IPS-NIHi7 (cell line): ENCODE measurements at regions not wholly inside any gene's neighbourhood (a gene's known extent, or its start where the extent isn't known, plus 50 kb on each side); places are given as distances from the start of the nearest gene placed in this dataset.
"Not testable (repeated sequence)": the region's sequence is repeated elsewhere in the genome, so short reads cannot be mapped to it uniquely, and the experiment has no call there.

Experiments used
- DNase-seq: peaks from one replicate; pipeline ENCODE4 v3.0.0; 2012; ENCODE audit warnings: mixed read lengths; ENCODE audit errors: extremely low spot score

DNA sequence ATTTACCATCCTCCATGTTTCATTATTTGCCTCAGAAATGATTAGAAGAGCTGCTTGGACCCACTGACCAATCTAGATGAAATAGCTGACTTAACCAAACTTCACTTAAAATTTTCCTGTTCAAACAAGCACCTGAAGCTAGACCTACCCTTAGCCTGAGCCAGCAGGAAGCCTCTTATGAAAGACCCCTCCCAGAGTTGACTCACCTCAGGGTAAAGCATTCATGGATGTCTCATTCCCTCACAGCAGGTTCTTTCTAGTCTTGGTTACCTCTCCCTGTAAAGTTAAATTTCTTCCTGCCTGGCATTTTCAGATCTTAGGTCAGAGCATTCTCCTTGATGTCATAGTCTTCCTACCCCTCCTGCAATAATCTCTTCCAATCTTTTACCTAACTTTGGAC, 1209.8 kb downstream of the FLRT2 start:
- DNase-seq = peak; percentile 30

DNA sequence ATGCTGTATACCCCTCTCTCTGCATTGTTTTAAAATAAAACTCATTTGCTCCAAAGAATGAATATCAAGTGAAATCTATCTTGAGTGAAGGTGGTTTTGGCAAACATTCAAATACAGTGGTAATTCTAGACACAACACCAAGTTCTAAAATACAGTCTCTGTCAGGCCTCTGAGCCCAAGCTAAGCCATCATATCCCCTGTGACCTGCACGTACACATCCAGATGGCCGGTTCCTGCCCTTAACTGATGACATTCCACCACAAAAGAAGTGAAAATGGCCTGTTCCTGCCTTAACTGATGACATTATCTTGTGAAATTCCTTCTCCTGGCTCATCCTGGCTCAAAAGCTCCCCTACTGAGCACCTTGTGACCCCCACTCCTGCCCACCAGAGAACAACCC, 1201.5 kb downstream of the FLRT2 start:
- not testable (repeated sequence) for DNase-seq

GRCh38 chr14:86723254-86723624, 1193.3 kb downstream of the FLRT2 start:
- no peak for DNase-seq

GRCh38 chr14:86722612-86723253, 1192.8 kb downstream of the FLRT2 start:
- no peak for DNase-seq

- DNase-seq = no peak
Observed at GRCh38 chr14:86714575-86714974, 1184.6 kb downstream of the FLRT2 start.

DNA sequence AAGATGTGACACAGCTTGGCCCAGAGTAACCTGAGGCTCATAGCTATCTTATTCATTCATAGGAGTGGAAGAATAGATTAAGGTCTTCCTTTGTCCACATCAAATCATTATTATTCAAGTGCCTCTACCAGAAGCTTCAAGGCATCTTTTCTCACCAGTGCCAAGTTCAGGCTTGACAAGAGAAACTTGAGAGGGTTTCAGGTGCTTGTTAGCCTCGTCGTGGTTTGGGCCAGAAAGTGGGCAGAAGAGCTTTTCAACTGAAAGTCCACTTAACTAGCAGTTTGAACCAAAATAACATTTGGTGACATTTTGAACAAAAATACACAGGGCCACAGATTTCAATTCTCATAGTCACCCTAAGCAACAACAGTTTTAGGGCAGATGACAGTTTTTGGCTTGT, 1184.2 kb downstream of the FLRT2 start:
- no peak for DNase-seq

DNA sequence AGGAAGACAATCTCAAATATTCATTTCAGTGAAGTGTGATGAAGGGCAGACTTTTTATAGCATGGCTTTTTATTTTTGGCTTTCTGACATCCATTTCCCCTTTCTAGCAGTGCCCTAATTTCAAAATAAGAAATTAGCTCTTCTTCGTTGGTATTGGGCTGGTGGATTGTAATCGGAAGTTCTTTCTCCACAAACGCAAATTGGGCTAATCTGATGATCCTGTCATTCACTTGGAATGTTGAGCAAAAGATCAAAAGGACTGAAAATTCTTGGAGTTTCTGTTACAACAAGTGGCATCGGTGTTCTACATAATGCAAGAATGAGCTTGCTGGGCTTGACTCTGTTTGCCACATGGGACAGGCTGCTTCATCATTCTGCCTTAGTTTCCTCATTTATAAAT, 1182.8 kb downstream of the FLRT2 start:
- DNase-seq = peak; percentile 12

- DNase-seq = no peak
Observed at GRCh38 chr14:86712176-86712575, 1182.2 kb downstream of the FLRT2 start.

GRCh38 chr14:86708846-86709339, 1178.9 kb downstream of the FLRT2 start:
- no peak for DNase-seq

DNA sequence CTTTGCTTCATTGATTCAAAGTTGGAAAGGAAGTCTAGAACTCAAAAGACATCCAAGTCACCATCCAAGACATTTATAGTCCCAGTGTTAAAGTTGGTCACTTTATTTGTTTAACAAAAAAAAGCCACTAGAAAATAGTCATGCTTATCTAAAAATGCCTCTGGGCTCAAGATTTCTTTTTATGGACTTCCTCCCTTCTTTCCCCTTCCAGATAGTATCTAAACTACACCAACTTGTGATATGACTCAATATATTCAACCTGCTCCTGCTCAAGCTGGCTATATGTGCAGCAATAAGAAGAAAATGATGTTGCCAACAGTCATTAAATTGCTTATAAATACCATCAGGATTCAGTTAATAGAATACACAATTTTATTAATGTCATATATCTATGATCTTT, 1177.1 kb downstream of the FLRT2 start:
- DNase-seq = no peak

- no peak for DNase-seq
Observed at GRCh38 chr14:86683561-86683960, 1153.6 kb downstream of the FLRT2 start.

- peak; percentile 46 for DNase-seq
Observed at GRCh38 chr14:86675059-86675458, 1145.1 kb downstream of the FLRT2 start.

DNA sequence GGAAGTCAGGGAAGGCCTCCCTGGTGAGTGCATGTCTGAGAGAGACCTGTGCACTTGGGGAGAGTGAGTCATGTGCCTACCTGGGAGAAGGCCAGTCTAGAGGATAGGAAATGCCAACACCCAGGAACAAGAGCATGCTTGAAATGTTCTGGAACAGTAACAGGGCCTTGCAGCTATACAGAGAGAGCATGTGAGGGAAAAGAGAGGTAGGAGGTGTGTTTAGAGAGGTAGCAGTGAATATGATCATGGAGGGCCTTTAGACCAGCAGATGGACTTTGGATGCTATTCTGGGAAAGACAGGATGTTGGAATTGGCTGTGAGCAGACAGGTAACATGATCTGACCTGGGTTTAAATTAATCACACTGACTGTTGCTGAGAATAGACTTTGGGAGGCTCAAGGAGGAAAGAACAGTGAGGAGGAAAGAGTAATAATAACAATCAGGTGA, 1143.6 kb downstream of the FLRT2 start:
- DNase-seq = no peak

- DNase-seq = no peak
Observed at GRCh38 chr14:86672080-86672479, 1142.1 kb downstream of the FLRT2 start.

DNA sequence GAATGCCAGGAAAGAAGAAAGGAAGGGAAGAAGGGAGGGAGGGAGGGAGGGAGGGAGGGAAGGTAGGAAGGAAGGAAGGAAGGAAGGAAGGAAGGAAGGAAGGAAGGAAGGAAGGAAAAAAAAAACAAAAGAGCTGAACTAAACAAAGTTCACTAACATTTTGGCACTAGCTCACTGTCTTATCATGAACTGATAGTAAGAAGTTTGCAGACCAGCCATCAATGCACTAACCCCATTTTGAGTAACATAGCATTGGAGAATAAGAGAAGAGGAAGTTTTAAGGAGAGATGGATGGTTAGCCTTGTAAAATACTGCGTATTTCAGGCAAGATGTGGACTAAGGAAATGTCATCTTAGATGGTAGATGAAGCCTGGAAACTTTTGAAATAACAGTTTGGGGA, 1136.0 kb downstream of the FLRT2 start:
- no peak for DNase-seq

DNA sequence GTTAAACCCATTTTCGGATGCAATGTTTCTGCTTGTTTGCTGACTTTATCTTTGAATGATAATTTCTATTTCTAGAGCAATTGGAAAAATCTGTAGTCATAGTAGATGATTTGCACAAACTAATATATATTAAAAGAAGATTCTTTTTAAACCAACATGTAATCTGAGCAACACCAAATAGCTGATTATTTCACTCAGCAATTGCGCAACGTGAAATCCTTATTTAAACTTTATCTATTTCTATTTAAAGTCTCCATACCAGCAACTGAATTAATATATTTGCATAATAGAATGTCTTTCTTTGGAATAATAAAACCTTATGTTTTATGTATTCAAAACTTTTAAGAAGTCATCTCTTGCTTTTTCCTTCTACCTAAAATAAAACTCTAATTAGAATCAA, 1132.4 kb downstream of the FLRT2 start:
- DNase-seq = no peak

DNA sequence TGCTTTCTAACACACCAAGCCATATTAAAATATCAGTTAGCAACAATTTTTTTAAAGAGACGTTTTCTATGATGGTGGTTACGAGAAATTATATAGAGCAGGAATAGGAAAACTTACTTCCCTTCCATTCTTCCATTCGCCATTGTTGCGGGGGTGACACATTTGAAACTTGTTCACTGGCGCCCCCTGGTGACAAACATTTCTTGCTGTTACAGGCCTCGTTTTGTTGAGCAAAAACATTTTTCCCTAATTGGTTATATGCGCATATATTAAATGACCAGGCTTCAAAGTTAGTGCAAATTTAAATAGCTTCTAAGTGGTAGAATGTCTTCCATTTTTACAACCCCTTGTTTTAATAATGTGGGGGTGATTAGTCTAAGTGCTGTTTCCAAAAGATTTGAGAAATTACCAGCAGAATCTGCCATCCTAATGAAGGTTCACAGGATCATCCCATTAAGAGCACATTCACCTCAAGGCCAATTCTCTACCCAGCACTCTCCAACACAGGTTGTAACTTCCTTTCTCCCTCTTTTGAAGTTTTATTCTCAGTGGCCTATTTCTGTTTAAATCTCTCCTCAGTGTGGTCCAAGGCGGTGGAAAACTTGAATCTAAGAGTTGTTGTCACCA, 1124.7 kb downstream of the FLRT2 start:
- peak; percentile 57 for DNase-seq

DNA sequence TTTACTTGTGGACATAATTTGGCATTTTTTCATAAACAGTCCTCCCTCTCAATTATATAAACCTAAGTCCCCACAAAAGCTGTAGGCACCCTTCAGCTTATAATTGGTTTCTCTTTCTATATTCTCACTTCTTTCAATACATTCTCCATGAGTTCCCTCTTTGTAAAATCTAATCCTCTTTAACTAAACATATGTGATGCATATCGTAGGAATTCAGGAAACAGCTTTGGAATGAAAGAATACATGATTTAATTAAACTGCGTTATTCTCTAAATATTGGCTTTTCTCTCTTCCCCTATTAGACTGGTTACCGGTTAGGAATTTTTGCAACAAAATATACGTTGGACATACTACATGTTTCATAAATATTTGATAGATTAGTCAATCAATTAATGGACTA, 1122.6 kb downstream of the FLRT2 start:
- DNase-seq = no peak

- DNase-seq = peak; percentile 18
Observed at GRCh38 chr14:86646696-86647690, 1117.0 kb downstream of the FLRT2 start.

- DNase-seq = no peak
Observed at GRCh38 chr14:86646125-86646524, 1116.2 kb downstream of the FLRT2 start.

DNA sequence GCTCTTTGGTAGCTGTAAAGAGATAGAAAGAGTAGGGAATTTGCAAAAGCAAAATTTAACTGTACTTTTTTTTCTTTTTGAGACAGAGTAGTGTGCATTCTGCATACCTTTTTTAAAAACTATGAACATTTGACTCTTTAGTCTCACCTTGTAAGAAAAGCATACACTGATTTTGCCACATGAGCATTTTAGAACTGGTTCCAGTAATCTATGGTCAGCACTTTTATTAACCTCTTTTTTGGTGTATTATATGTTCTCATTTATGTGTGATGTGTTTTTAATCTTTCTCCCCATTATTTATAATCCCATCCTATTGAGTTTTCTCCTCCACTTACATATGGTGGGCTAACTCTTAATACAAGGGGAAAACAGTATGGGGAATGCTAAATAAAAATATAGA, 1111.4 kb downstream of the FLRT2 start:
- DNase-seq = no peak

GRCh38 chr14:86640288-86640687, 1110.3 kb downstream of the FLRT2 start:
- DNase-seq = no peak
